ENCODE measurements at regions not wholly inside any gene's neighbourhood (a gene's known extent, or its start where the extent isn't known, plus 50 kb on each side); places are given as distances from the start of the nearest gene placed in this dataset.

GRCh38 chr13:57044910-57045309, 95.8 kb upstream of the PRR20A start:
- Histone ChIP-seq H3K27me3 (replicated peaks; ENCODE audit: insufficient read depth, low read depth, low read length, poor library complexity) (no peaks in the 10 kb centered on the region), H3K27ac (ENCODE audit: low read depth, low read length, poor library complexity, severe bottlenecking) (no peak overlapping the region), H3K36me3 (ENCODE audit: insufficient read depth, low read length, poor library complexity, severe bottlenecking) (no peaks in the 10 kb centered on the region), H3K9me3 (ENCODE audit: low read depth, low read length, poor library complexity, severe bottlenecking) (peaks cover 3% of the 10 kb centered on the region), H3K4me1 (ENCODE audit: insufficient read depth, low read length, poor library complexity, severe bottlenecking) (peaks cover 5% of the 10 kb centered on the region), H3K4me3 (ENCODE audit: low read depth, low read length, poor library complexity, severe bottlenecking) (no peak overlapping the region)
- DNase-seq (ENCODE audit: low spot score) = no peak
- ChIA-PET CTCF (no interaction called here), POLR2A (ENCODE audit: low non-redundant PET) (no interaction called here)
- no TSS peak for BruUV-seq (replicated peaks)
- intact Hi-C loops (cut with micrococcal nuclease; ENCODE audit: unreplicated experiment) = no loop called here
- TF ChIP-seq, protein P1, sequence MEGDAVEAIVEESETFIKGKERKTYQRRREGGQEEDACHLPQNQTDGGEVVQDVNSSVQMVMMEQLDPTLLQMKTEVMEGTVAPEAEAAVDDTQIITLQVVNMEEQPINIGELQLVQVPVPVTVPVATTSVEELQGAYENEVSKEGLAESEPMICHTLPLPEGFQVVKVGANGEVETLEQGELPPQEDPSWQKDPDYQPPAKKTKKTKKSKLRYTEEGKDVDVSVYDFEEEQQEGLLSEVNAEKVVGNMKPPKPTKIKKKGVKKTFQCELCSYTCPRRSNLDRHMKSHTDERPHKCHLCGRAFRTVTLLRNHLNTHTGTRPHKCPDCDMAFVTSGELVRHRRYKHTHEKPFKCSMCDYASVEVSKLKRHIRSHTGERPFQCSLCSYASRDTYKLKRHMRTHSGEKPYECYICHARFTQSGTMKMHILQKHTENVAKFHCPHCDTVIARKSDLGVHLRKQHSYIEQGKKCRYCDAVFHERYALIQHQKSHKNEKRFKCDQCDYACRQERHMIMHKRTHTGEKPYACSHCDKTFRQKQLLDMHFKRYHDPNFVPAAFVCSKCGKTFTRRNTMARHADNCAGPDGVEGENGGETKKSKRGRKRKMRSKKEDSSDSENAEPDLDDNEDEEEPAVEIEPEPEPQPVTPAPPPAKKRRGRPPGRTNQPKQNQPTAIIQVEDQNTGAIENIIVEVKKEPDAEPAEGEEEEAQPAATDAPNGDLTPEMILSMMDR (conservative IDR thresholded peaks at IDR 0.05; ENCODE audit: low read depth, low read length) = no peak
- no peak for TF ChIP-seq EZH2 (IDR thresholded peaks at IDR 0.05; ENCODE audit: borderline replicate concordance, low read depth, low read length, poor library complexity, severe bottlenecking)

DNA sequence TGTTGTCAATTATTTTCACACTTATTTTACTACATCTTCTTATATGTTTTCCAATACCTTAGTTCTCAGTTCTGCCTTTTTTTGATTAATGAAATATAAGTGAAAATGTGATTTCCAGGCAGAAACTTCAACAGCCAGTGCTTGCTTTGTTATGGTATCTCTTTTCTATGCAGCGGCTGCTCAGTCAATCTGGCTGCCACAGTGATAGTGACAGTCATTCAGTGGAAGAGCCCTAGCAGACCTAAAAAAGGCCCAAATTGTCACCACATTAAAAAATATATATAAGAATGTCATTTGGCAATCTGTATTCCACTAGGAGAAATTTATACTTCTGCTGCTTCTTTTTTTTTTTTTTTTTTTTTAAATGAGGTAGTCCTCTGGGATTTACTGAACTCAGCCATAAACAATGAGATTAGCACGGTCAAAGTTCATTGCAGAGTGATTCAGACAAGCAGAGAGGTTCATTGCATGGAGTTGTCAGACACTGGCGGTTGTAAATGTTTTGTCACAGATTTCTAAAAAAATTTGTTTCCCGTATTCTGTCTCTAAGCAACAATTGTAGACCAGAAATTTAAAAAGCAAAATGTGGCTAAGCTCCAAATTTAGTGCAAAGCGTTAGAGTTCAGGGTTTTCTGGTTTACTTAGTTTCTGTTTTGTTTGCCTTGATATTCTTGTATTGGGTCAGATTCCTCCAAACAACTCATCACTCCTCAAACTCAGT, 94.7 kb upstream of the PRR20A start:
- peaks cover 3% of the 10 kb centered on the region for H3K9me3 ChIP-seq (ENCODE audit: low read depth, low read length, poor library complexity, severe bottlenecking)

DNA sequence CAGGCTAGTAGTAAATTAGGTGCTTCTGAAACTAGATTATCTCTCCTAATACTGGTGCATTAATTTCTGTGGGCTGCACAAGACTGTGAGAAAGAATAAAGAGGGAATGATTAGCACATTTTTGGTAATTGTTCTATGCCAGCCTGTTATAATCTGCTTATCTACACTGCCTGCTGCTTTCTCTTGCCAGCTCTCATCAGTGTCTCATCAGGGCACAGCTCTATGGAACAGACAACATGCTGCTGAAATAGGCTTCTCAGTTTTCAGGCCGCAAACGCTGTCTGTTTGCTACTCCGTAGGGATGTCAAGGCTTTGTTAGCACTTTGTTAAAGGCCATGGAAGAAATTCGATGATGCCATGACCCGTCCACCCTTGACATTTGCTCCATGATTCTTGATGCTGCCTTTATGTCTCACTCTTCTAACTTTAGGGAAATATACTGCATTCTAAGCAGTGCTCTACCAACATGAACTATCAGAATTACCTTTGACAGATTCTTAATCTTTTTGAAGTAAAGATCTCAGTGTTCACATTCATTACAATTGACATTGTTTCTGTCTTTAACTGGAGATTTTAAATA, 84.0 kb upstream of the PRR20A start:
- CTCF ChIA-PET = no interaction called here
- no TSS peak for BruUV-seq (replicated peaks)
- peak; percentile 26 for DNase-seq (ENCODE audit: low spot score)

More for the DNA sequence above, 94.7 kb upstream of the PRR20A start:
- Histone ChIP-seq H3K4me3 (ENCODE audit: low read depth, low read length, poor library complexity, severe bottlenecking) (no peak overlapping the region), H3K4me1 (ENCODE audit: insufficient read depth, low read length, poor library complexity, severe bottlenecking) (peaks cover 5% of the 10 kb centered on the region), H3K27ac (ENCODE audit: low read depth, low read length, poor library complexity, severe bottlenecking) (no peak overlapping the region), H3K27me3 (replicated peaks; ENCODE audit: insufficient read depth, low read depth, low read length, poor library complexity) (no peaks in the 10 kb centered on the region), H3K36me3 (ENCODE audit: insufficient read depth, low read length, poor library complexity, severe bottlenecking) (no peaks in the 10 kb centered on the region)
- TF ChIP-seq, protein P1 (conservative IDR thresholded peaks at IDR 0.05; ENCODE audit: low read depth, low read length) = no peak
- no peak for TF ChIP-seq EZH2 (IDR thresholded peaks at IDR 0.05; ENCODE audit: borderline replicate concordance, low read depth, low read length, poor library complexity, severe bottlenecking)
- POLR2A ChIA-PET (ENCODE audit: low non-redundant PET) = no interaction called here
- DNase-seq (ENCODE audit: low spot score) = peak; percentile 54
- intact Hi-C loops (cut with micrococcal nuclease; ENCODE audit: unreplicated experiment) = no loop called here
- CTCF ChIA-PET = no interaction called here
- no TSS peak for BruUV-seq (replicated peaks)

More for the DNA sequence above, 84.0 kb upstream of the PRR20A start:
- POLR2A ChIA-PET (ENCODE audit: low non-redundant PET) = no interaction called here
- Histone ChIP-seq H3K27me3 (replicated peaks; ENCODE audit: insufficient read depth, low read depth, low read length, poor library complexity) (no peaks in the 10 kb centered on the region), H3K27ac (ENCODE audit: low read depth, low read length, poor library complexity, severe bottlenecking) (no peak overlapping the region), H3K4me1 (ENCODE audit: insufficient read depth, low read length, poor library complexity, severe bottlenecking) (no peaks in the 10 kb centered on the region), H3K9me3 (ENCODE audit: low read depth, low read length, poor library complexity, severe bottlenecking) (no peaks in the 10 kb centered on the region), H3K36me3 (ENCODE audit: insufficient read depth, low read length, poor library complexity, severe bottlenecking) (no peaks in the 10 kb centered on the region), H3K4me3 (ENCODE audit: low read depth, low read length, poor library complexity, severe bottlenecking) (no peak overlapping the region)
- intact Hi-C loops (cut with micrococcal nuclease; ENCODE audit: unreplicated experiment) = no loop called here
- TF ChIP-seq EZH2 (IDR thresholded peaks at IDR 0.05; ENCODE audit: borderline replicate concordance, low read depth, low read length, poor library complexity, severe bottlenecking) = no peak
- TF ChIP-seq, protein P1 (conservative IDR thresholded peaks at IDR 0.05; ENCODE audit: low read depth, low read length) = no peak
